ENCODE measurements at regions not wholly inside any gene's neighbourhood (a gene's known extent, or its start where the extent isn't known, plus 50 kb on each side); places are given as distances from the start of the nearest gene placed in this dataset.
"Not testable (repeated sequence)": the region's sequence is repeated elsewhere in the genome, so short reads cannot be mapped to it uniquely, and the experiment has no call there.

DNA sequence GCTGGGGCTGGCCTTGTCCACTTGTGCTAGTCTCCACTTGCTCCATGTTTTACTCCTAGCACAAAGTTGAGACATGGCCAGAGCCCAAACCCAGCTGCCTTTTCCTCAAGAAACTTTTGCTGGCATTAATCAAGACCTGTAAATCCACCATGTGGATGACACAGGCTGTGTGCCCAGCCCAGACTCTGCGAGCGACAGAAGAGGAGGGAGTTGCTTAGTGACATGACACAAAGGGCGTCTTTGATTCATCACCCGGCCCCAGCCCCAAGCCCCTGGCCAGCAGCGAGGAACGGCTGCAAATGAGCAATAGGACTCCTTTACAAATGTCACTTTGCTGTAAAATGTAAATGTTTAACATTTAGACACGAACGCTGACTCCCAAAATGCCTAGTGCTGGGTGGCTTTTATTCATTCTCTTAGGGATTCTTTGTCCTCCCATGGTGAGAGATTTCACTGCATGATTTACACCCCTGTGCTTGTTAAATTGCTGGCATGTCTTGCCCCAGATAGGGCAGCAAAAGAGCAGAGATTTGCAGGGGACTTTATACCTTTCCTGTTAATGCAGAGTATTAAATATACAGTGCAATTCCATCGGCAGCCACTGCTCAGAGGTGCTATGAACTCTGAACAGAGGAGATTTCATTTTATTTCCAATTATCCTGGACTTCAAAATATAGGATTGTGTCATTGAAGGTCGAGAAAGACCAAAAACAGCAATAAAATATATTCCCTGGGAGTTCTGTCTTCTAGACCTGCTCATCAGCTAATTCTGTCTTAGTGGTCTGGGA is 263.6 kb upstream of the NCAM1 start:
- TF ChIP-seq, protein P1, sequence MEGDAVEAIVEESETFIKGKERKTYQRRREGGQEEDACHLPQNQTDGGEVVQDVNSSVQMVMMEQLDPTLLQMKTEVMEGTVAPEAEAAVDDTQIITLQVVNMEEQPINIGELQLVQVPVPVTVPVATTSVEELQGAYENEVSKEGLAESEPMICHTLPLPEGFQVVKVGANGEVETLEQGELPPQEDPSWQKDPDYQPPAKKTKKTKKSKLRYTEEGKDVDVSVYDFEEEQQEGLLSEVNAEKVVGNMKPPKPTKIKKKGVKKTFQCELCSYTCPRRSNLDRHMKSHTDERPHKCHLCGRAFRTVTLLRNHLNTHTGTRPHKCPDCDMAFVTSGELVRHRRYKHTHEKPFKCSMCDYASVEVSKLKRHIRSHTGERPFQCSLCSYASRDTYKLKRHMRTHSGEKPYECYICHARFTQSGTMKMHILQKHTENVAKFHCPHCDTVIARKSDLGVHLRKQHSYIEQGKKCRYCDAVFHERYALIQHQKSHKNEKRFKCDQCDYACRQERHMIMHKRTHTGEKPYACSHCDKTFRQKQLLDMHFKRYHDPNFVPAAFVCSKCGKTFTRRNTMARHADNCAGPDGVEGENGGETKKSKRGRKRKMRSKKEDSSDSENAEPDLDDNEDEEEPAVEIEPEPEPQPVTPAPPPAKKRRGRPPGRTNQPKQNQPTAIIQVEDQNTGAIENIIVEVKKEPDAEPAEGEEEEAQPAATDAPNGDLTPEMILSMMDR (IDR thresholded peaks at IDR 0.05), result peak; percentile 34
- Histone ChIP-seq H3K36me3 (no peaks in the 10 kb centered on the region), H3K4me1 (ENCODE audit: control insufficient read depth in 1 of 2, low read depth in 2 of 2) (no peaks in the 10 kb centered on the region), H3K9me3 (no peaks in the 10 kb centered on the region), H3K4me3 (no peak overlapping the region), H3K27me3 (replicated peaks; ENCODE audit: insufficient read depth) (no peaks in the 10 kb centered on the region), H3K27ac (no peak overlapping the region)
- no peak for ATAC-seq (ENCODE audit: insufficient number of reproducible peaks, low FRiP score, low read depth)
- no peak for DNase-seq (ENCODE audit: low spot score)

DNA sequence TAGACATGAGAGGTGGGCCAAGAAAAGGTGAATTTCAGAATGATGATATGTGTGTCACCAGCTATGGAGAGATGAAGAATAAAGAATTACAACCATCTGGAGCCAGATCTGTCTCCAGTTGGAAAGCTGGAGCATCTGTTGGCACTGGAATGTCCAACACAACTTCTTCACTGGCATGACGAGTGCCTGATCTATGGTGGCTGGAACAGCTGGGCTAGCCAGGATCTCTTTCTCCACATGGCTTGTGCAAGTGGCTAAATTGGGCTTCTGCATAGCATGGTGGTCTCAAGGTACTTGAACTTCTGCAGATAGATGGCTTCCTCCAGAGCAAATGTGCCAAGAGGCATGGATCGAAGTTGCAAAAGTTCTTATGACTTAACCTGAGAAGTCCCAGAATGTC is 256.1 kb upstream of the NCAM1 start:
- no peaks in the 10 kb centered on the region for H3K36me3 ChIP-seq
- H3K4me3 ChIP-seq, result no peak overlapping the region
- ATAC-seq (ENCODE audit: insufficient number of reproducible peaks, low FRiP score, low read depth) (no peak), DNase-seq (ENCODE audit: low spot score) (no peak)
- no peaks in the 10 kb centered on the region for H3K4me1 ChIP-seq (ENCODE audit: control insufficient read depth in 1 of 2, low read depth in 2 of 2)
- no peaks in the 10 kb centered on the region for H3K27me3 ChIP-seq (replicated peaks; ENCODE audit: insufficient read depth)
- TF ChIP-seq, protein P1 (IDR thresholded peaks at IDR 0.05), result no peak
- peaks cover 7% of the 10 kb centered on the region for H3K9me3 ChIP-seq
- H3K27ac ChIP-seq, result no peak overlapping the region

DNA sequence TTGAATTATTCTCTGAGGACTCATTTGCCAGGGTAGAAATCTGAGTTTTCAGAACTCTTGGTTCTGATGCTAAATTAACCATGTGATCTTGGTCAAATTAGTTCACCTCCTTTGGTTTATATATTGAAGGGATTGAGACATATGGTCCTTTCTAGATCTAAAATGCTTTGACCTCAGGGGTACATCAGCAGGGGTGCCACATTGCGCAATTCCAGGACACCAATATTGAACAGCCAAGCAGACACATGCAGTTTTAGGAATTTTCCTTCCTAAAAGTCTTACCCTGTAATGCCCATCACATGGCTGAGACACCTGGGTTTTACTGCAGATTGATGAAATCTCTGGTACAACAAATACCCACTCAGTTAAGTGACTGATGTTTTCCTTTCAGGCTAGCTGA is 254.4 kb upstream of the NCAM1 start:
- Histone ChIP-seq H3K36me3 (no peaks in the 10 kb centered on the region), H3K27me3 (replicated peaks; ENCODE audit: insufficient read depth) (no peaks in the 10 kb centered on the region), H3K4me3 (no peak overlapping the region), H3K4me1 (ENCODE audit: control insufficient read depth in 1 of 2, low read depth in 2 of 2) (no peaks in the 10 kb centered on the region), H3K27ac (no peak overlapping the region), H3K9me3 (peaks cover 7% of the 10 kb centered on the region)
- DNase-seq (ENCODE audit: low spot score) (no peak), ATAC-seq (ENCODE audit: insufficient number of reproducible peaks, low FRiP score, low read depth) (no peak)
- TF ChIP-seq, protein P1 (IDR thresholded peaks at IDR 0.05), result no peak

DNA sequence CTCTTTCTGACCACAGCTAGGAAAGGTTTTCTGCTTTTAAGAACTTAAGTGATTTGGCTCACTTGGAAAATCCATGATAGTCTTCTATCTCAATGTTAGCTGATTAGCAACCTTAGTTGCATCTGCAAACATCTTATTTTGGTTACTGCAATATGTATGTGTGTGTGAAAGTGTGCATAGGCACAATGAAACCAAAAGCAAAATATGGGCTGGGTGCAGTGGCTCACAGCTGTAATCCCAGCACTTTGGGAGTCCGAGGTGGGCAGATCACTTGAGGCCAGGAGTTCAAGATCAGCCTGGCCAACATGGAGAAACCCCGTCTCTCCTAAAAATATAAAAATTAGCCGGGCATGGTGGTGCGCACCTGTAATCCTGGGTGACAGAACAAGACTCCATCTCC is 246.9 kb upstream of the NCAM1 start:
- H3K27ac ChIP-seq; H3K9me3 ChIP-seq; H3K27me3 ChIP-seq (replicated peaks; ENCODE audit: insufficient read depth); H3K4me1 ChIP-seq (ENCODE audit: control insufficient read depth in 1 of 2, low read depth in 2 of 2); H3K4me3 ChIP-seq; H3K36me3 ChIP-seq; ATAC-seq (ENCODE audit: insufficient number of reproducible peaks, low FRiP score, low read depth); DNase-seq (ENCODE audit: low spot score): not testable (repeated sequence)

DNA sequence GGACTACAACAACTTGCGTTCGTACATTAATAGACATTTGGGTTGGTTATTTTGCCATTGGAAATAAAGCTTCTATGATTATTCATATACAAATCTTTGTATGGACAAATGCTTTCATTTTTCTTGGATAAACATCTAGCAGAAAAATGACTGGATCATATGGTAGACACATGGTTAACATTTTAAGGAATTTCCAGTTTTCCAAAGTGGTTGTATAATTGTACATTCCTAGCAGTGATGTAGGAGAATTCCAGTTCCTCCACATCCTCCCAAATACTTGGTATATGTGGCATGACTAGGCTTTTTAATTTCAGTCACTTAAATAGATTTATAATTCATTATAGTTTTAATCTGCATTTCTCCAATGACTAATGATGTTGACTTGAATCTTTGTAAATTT is 246.2 kb upstream of the NCAM1 start:
- Histone ChIP-seq H3K9me3 (no peaks in the 10 kb centered on the region), H3K27me3 (replicated peaks; ENCODE audit: insufficient read depth) (no peaks in the 10 kb centered on the region), H3K36me3 (no peaks in the 10 kb centered on the region), H3K27ac (no peak overlapping the region), H3K4me3 (no peak overlapping the region), H3K4me1 (ENCODE audit: control insufficient read depth in 1 of 2, low read depth in 2 of 2) (no peaks in the 10 kb centered on the region)
- TF ChIP-seq, protein P1 (IDR thresholded peaks at IDR 0.05), result no peak
- DNase-seq (ENCODE audit: low spot score) (no peak), ATAC-seq (ENCODE audit: insufficient number of reproducible peaks, low FRiP score, low read depth) (no peak)

DNA sequence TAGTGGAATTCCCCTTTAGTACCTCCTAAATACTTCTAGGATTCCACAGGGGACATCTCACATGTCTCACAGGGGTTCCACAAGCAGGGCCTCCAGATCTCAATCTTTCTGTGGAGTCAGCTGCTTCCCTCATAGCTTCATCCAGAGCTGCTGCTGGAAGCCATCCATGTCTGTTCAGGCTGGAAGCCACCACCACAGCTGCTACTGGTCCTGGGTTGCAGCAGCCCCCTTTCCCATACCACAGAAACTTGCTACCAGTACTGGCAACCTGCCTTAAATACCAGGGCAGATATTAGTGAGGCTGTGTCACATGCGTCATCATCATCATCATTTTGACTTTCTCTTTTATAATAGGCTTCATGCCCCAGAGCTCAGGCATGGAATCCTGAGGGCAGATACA is 242.7 kb upstream of the NCAM1 start:
- Histone ChIP-seq H3K27me3 (replicated peaks; ENCODE audit: insufficient read depth) (no peaks in the 10 kb centered on the region), H3K36me3 (no peaks in the 10 kb centered on the region), H3K9me3 (no peaks in the 10 kb centered on the region), H3K4me3 (no peak overlapping the region), H3K27ac (no peak overlapping the region), H3K4me1 (ENCODE audit: control insufficient read depth in 1 of 2, low read depth in 2 of 2) (no peaks in the 10 kb centered on the region)
- ATAC-seq (ENCODE audit: insufficient number of reproducible peaks, low FRiP score, low read depth) (no peak), DNase-seq (ENCODE audit: low spot score) (no peak)
- TF ChIP-seq, protein P1 (IDR thresholded peaks at IDR 0.05), result no peak
